DND-41 (cell line): ENCODE measurements at regions not wholly inside any gene's neighbourhood (a gene's known extent, or its start where the extent isn't known, plus 50 kb on each side); places are given as distances from the start of the nearest gene placed in this dataset.

Source experiments
- ATAC-seq: fragments of 200-7000 bp; cut with Tn5 transposase; 3 replicates; pipeline ENCODE4 v1.9.1; 2021; ENCODE audit warnings: low read depth; ENCODE audit not compliant: insufficient read depth
- DNase-seq: peaks from one replicate; pipeline ENCODE4 v3.0.0-alpha.2; 2020
- H2AFZ ChIP-seq: 2 replicates; pipeline ENCODE4 v1.6.0; 2012; ENCODE audit warnings: low read depth, low read length
- H3K27ac ChIP-seq: 2 replicates; pipeline ENCODE4 v1.5.1; 2012; ENCODE audit warnings: low read length, inconsistent platforms
- H3K27me3 ChIP-seq: fragments of 200-600 bp; sonication (generic); 2 replicates; pipeline ENCODE4 v1.6.0; 2012; ENCODE audit warnings: low read length, mild to moderate bottlenecking, inconsistent platforms; ENCODE audit not compliant: insufficient read depth, poor library complexity
- H3K36me3 ChIP-seq: 2 replicates; pipeline ENCODE4 v1.5.1; 2012; ENCODE audit warnings: low read length, inconsistent platforms; ENCODE audit not compliant: insufficient read depth
- H3K4me1 ChIP-seq: 2 replicates; pipeline ENCODE4 v1.5.1; 2012; ENCODE audit warnings: mild to moderate bottlenecking, low read length; ENCODE audit not compliant: insufficient read depth
- H3K4me2 ChIP-seq: 2 replicates; pipeline ENCODE4 v1.6.0; 2012; ENCODE audit warnings: mild to moderate bottlenecking, moderate library complexity, low read length, inconsistent platforms; ENCODE audit not compliant: insufficient read depth
- H3K4me3 ChIP-seq, 2 experiments: fragments of 200-600 bp in 1 of 2; shearing (Covaris generic) in 1 of 2; 2 replicates each; pipeline ENCODE4 v1.5.1; 2012 to 2016; ENCODE audit warnings: inconsistent platforms in 2 of 2, low read length in 2 of 2, mild to moderate bottlenecking in 2 of 2, low read depth in 1 of 2, moderate library complexity in 1 of 2
- H3K79me2 ChIP-seq: 2 replicates; pipeline ENCODE4 v1.6.0; 2012; ENCODE audit warnings: low read length, inconsistent platforms; ENCODE audit not compliant: insufficient read depth
- H3K9ac ChIP-seq: 2 replicates; pipeline ENCODE4 v1.6.0; 2012; ENCODE audit warnings: low read depth, mild to moderate bottlenecking, inconsistent platforms, low read length, moderate library complexity
- H3K9me3 ChIP-seq: 2 replicates; pipeline ENCODE4 v1.5.1; 2012; ENCODE audit warnings: low read length, moderate library complexity, mild to moderate bottlenecking, inconsistent platforms; ENCODE audit not compliant: insufficient read depth, severe bottlenecking
- H4K20me1 ChIP-seq: 2 replicates; pipeline ENCODE4 v1.6.0; 2012; ENCODE audit warnings: low read length; ENCODE audit not compliant: insufficient read depth
- EZH2 ChIP-seq: IDR thresholded peaks from 3 replicates; pipeline ENCODE4 v1.6.1; 2012; ENCODE audit warnings: borderline replicate concordance, low read depth, mild to moderate bottlenecking, moderate library complexity, low read length, inconsistent platforms; ENCODE audit not compliant: severe bottlenecking
- TF ChIP-seq, protein P1 (sequence below): IDR thresholded peaks from 2 replicates; pipeline ENCODE4 v1.5.1; 2012; ENCODE audit warnings: borderline replicate concordance, low read length, moderate library complexity, mild to moderate bottlenecking; ENCODE audit not compliant: poor library complexity, severe bottlenecking; ENCODE audit errors: extremely low read depth

DNA sequence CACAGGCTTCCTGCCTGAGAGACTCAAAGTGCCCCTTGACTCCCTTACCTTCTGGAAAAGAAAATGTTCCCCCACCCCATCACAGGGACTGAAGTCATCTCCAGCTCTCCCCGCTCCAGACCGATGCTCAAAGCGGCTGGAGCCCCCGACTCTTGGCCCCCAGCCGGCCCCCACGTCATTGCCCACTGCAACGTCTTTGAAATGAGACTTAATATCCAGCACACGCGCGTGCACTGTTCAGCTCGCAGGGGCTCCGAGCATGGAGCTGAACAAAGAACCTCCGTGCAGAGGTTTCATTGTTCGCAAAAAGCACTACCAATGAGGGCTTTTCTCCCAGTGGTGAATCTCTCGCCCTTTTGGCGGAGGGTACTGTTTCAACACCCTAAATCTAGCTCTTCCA lies 313.4 kb upstream of the SORL1-AS1 start:
- DNase-seq = no peak
- H3K4me3 ChIP-seq = no peak overlapping the region
- no peak for TF ChIP-seq EZH2
- TF ChIP-seq, protein P1, sequence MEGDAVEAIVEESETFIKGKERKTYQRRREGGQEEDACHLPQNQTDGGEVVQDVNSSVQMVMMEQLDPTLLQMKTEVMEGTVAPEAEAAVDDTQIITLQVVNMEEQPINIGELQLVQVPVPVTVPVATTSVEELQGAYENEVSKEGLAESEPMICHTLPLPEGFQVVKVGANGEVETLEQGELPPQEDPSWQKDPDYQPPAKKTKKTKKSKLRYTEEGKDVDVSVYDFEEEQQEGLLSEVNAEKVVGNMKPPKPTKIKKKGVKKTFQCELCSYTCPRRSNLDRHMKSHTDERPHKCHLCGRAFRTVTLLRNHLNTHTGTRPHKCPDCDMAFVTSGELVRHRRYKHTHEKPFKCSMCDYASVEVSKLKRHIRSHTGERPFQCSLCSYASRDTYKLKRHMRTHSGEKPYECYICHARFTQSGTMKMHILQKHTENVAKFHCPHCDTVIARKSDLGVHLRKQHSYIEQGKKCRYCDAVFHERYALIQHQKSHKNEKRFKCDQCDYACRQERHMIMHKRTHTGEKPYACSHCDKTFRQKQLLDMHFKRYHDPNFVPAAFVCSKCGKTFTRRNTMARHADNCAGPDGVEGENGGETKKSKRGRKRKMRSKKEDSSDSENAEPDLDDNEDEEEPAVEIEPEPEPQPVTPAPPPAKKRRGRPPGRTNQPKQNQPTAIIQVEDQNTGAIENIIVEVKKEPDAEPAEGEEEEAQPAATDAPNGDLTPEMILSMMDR = no peak

DNA sequence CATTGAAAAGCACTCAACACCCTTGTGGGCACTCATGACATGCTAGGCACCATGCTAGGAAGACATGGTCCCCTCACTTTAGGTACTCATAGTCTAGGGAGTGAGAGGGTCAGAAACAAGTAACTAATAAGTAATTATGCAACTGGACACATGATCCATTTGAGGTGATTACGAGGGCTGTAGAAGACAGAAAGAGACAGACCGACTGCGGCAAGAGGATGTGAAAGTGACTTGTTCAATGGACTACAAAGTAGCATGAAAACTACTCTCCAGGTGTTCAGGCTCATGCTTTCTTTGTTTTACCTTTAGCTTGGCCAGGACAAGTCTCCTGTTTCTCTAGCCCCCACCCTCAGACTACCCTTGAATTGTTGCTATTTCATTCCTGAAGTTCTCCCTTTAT lies 310.8 kb upstream of the SORL1-AS1 start:
- DNase-seq (no peak), ATAC-seq (no peak)
- Histone ChIP-seq H3K4me2 (no peak overlapping the region), H2AFZ (no peak overlapping the region), H3K36me3 (no peaks in the 10 kb centered on the region), H3K27me3 (peaks cover 8% of the 10 kb centered on the region), H3K4me1 (no peaks in the 10 kb centered on the region), H3K79me2 (no peaks in the 10 kb centered on the region), H3K4me3 (no peak overlapping the region), H3K27ac (no peak overlapping the region), H3K9me3 (no peaks in the 10 kb centered on the region), H3K9ac (no peak overlapping the region), H4K20me1 (no peaks in the 10 kb centered on the region)
- TF ChIP-seq, protein P1 = no peak
- TF ChIP-seq EZH2 = no peak

More for the DNA sequence above, 313.4 kb upstream of the SORL1-AS1 start:
- no peak for ATAC-seq
- Histone ChIP-seq H3K79me2 (no peaks in the 10 kb centered on the region), H2AFZ (no peak overlapping the region), H3K27me3 (peaks cover 11% of the 10 kb centered on the region), H3K4me2 (no peak overlapping the region), H3K27ac (no peak overlapping the region), H3K4me1 (no peaks in the 10 kb centered on the region), H3K9me3 (no peaks in the 10 kb centered on the region), H4K20me1 (no peaks in the 10 kb centered on the region), H3K36me3 (no peaks in the 10 kb centered on the region), H3K9ac (no peak overlapping the region)

DNA sequence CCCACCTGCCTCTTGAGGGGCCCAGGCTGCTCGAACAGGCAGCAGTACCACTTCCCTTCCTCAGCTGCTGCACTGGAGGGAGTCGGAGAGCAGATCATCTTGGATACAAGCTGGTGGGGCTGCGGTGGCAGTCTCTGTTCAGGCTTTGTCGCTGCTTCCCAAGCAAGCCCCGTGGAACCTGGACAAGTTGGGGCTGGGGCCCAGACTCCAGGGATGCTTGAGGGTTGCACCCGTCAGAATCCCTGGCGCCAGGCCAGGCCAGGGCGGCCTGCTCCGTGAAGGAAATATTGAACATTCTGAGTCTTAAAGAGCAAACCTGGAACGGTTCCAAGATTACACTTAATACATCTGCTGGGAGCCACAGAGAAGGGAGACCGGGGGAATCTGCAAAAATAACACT lies 310.1 kb upstream of the SORL1-AS1 start:
- ATAC-seq = no peak
- no peaks in the 10 kb centered on the region for H3K36me3 ChIP-seq
- no peaks in the 10 kb centered on the region for H3K9me3 ChIP-seq
- H3K27ac ChIP-seq = no peak overlapping the region
- TF ChIP-seq EZH2 = no peak
- TF ChIP-seq, protein P1 = no peak
- no peak overlapping the region for H3K4me3 ChIP-seq
- no peaks in the 10 kb centered on the region for H3K4me1 ChIP-seq
- H2AFZ ChIP-seq = no peak overlapping the region
- H3K27me3 ChIP-seq = peaks cover 8% of the 10 kb centered on the region
- no peaks in the 10 kb centered on the region for H3K79me2 ChIP-seq
- H3K4me2 ChIP-seq = no peak overlapping the region
- H4K20me1 ChIP-seq = no peaks in the 10 kb centered on the region
- no peak overlapping the region for H3K9ac ChIP-seq
- DNase-seq = no peak

DNA sequence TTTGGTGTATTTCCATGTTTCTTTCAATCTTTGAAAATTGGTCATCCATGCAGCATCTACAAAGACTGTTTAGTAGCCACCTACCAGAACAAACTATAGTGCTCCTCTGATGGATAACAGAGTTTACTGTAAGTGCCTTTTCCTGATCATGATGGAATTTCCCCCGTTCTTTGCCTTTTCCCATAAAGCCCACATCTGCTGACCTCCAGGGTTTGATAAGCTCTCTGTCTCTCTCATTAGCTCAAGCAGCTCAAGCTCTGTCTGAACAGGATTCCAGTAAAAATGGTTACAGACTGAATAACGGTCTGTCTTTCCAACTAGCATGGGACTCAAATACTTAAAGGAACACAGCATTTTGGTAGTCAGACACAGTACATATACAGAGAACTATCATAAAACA lies 308.4 kb upstream of the SORL1-AS1 start:
- peaks cover 8% of the 10 kb centered on the region for H3K27me3 ChIP-seq
- no peaks in the 10 kb centered on the region for H3K4me1 ChIP-seq
- H3K4me3 ChIP-seq = no peak overlapping the region
- no peaks in the 10 kb centered on the region for H3K36me3 ChIP-seq
- no peaks in the 10 kb centered on the region for H3K9me3 ChIP-seq
- ATAC-seq = no peak
- no peak for DNase-seq
- no peaks in the 10 kb centered on the region for H3K79me2 ChIP-seq
- H4K20me1 ChIP-seq = no peaks in the 10 kb centered on the region
- H3K9ac ChIP-seq = no peak overlapping the region
- TF ChIP-seq, protein P1 = no peak
- TF ChIP-seq EZH2 = no peak
- H2AFZ ChIP-seq = no peak overlapping the region
- no peak overlapping the region for H3K4me2 ChIP-seq
- H3K27ac ChIP-seq = no peak overlapping the region
